ENCODE measurements at regions not wholly inside any gene's neighbourhood (a gene's known extent, or its start where the extent isn't known, plus 50 kb on each side); places are given as distances from the start of the nearest gene placed in this dataset.

DNA sequence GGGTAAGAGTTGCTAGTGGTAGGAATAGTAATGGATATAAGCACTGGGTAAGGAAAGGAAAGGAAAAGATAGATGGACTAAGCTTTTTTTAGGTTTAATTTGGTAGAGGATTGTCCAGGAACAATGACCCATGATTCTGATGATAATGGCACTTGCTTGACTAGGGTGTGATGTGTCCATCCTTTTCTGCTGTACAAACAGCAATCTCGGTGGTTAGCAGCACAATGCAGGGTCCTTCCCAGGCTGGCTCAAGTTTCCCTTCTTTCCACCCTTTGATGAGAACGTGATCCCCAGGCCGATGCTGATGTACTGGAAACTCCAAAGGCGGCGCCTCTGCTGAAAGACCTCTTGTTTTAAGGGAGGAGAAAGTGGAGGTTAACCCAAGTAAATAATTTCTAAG, 105.3 kb downstream of the TMEM167A start:
- TF ChIP-seq, protein P1, sequence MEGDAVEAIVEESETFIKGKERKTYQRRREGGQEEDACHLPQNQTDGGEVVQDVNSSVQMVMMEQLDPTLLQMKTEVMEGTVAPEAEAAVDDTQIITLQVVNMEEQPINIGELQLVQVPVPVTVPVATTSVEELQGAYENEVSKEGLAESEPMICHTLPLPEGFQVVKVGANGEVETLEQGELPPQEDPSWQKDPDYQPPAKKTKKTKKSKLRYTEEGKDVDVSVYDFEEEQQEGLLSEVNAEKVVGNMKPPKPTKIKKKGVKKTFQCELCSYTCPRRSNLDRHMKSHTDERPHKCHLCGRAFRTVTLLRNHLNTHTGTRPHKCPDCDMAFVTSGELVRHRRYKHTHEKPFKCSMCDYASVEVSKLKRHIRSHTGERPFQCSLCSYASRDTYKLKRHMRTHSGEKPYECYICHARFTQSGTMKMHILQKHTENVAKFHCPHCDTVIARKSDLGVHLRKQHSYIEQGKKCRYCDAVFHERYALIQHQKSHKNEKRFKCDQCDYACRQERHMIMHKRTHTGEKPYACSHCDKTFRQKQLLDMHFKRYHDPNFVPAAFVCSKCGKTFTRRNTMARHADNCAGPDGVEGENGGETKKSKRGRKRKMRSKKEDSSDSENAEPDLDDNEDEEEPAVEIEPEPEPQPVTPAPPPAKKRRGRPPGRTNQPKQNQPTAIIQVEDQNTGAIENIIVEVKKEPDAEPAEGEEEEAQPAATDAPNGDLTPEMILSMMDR (IDR thresholded peaks at IDR 0.05; ENCODE audit: insufficient read depth, low read length): no peak
- no peak for TF ChIP-seq POLR2AphosphoS5 (IDR thresholded peaks at IDR 0.05; ENCODE audit: low read depth)
- TF ChIP-seq, protein P2, sequence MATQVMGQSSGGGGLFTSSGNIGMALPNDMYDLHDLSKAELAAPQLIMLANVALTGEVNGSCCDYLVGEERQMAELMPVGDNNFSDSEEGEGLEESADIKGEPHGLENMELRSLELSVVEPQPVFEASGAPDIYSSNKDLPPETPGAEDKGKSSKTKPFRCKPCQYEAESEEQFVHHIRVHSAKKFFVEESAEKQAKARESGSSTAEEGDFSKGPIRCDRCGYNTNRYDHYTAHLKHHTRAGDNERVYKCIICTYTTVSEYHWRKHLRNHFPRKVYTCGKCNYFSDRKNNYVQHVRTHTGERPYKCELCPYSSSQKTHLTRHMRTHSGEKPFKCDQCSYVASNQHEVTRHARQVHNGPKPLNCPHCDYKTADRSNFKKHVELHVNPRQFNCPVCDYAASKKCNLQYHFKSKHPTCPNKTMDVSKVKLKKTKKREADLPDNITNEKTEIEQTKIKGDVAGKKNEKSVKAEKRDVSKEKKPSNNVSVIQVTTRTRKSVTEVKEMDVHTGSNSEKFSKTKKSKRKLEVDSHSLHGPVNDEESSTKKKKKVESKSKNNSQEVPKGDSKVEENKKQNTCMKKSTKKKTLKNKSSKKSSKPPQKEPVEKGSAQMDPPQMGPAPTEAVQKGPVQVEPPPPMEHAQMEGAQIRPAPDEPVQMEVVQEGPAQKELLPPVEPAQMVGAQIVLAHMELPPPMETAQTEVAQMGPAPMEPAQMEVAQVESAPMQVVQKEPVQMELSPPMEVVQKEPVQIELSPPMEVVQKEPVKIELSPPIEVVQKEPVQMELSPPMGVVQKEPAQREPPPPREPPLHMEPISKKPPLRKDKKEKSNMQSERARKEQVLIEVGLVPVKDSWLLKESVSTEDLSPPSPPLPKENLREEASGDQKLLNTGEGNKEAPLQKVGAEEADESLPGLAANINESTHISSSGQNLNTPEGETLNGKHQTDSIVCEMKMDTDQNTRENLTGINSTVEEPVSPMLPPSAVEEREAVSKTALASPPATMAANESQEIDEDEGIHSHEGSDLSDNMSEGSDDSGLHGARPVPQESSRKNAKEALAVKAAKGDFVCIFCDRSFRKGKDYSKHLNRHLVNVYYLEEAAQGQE (IDR thresholded peaks at IDR 0.05; ENCODE audit: insufficient replicate concordance, low read depth): no peak

Data from HL-60 (cell line).